Upper lobe of left lung (tissue), 6 donors: ENCODE measurements at regions not wholly inside any gene's neighbourhood (a gene's known extent, or its start where the extent isn't known, plus 50 kb on each side); places are given as distances from the start of the nearest gene placed in this dataset.

Source experiments
- ATAC-seq, 2 donors: fragments of 200-7000 bp; cut with Tn5 transposase; one replicate each; pipeline ENCODE4 v1.9.1; 2022; ENCODE audit warnings: mild to moderate bottlenecking in 2 of 2, moderate library complexity in 2 of 2; ENCODE audit not compliant: low FRiP score in 2 of 2
- DNase-seq, 2 donors: peaks; one replicate each; pipeline ENCODE4 v3.0.0-alpha.2; 2019 to 2020
- H3K27ac ChIP-seq, 4 donors: fragments of 200-600 bp; sonication (generic); one replicate each; pipeline ENCODE4 v1.5.1; 2016 to 2019
- H3K27me3 ChIP-seq, 4 donors: fragments of 200-600 bp; sonication (generic); one replicate each; pipeline ENCODE4 v1.5.1; 2017 to 2019
- H3K36me3 ChIP-seq, 4 donors: fragments of 200-600 bp; sonication (generic); one replicate each; pipeline ENCODE4 v1.5.1; 2016 to 2019
- H3K4me1 ChIP-seq, 4 donors: fragments of 200-600 bp; sonication (generic); one replicate each; pipeline ENCODE4 v1.5.1; 2018 to 2019
- H3K4me3 ChIP-seq, 4 donors: fragments of 200-600 bp; sonication (generic); one replicate each; pipeline ENCODE4 v1.5.1; 2017 to 2019; ENCODE audit warnings: mild to moderate bottlenecking in 2 of 4, moderate library complexity in 1 of 4
- H3K9me3 ChIP-seq, 4 donors: fragments of 200-600 bp; sonication (generic); one replicate each; pipeline ENCODE4 v1.5.1; 2018 to 2019
- CTCF ChIP-seq, 6 experiments: fragments of 450-650 bp in 4 of 6; fragments of 200-600 bp in 2 of 6; sonication (generic) in 2 of 6; IDR thresholded peaks; one replicate each; pipeline ENCODE4 v1.5.1; 2016 to 2019; ENCODE audit warnings: antibody characterized with exemption in 6 of 6
- EP300 ChIP-seq, 4 donors: sonication (generic); formaldehyde crosslinking; IDR thresholded peaks; one replicate each; pipeline ENCODE4 v1.5.1; 2017; ENCODE audit warnings: antibody characterized with exemption in 4 of 4, control low read depth in 2 of 4
- POLR2A ChIP-seq, 4 donors: fragments of 450-650 bp; IDR thresholded peaks; one replicate each; pipeline ENCODE4 v1.5.1; 2016 to 2017; ENCODE audit warnings: antibody characterized with exemption in 4 of 4, mild to moderate bottlenecking in 2 of 4
- POLR2AphosphoS5 ChIP-seq, 2 donors: sonication (generic); formaldehyde crosslinking; IDR thresholded peaks; one replicate each; pipeline ENCODE4 v1.5.1; 2017; ENCODE audit warnings: antibody characterized with exemption in 2 of 2
- WGBS, 2 donors: methylation state at CpG; one replicate each; pipeline ENCODE4 v1.1.5; 2017 to 2018; 5-methylcytosine and 5-hydroxymethylcytosine counted together
- donor health status: DM: no; HTN: no; CAD: no; lungs with moderate emphysema.
- donor health status: DM: no; HTN: yes; CAD: no; lungs with severe emphysema.

- TF ChIP-seq CTCF (IDR thresholded peaks at IDR 0.05) (no peak), POLR2AphosphoS5 (IDR thresholded peaks at IDR 0.05) (no peak), EP300 (IDR thresholded peaks at IDR 0.05) (no peak), POLR2A (IDR thresholded peaks at IDR 0.05) (no peak)
- no peak for DNase-seq
Observed at GRCh38 chr16:86637744-86638143, 59.4 kb downstream of the FOXL1 start.

GRCh38 chr16:86638642-86639041 is 60.3 kb downstream of the FOXL1 start:
- DNase-seq (no peak), ATAC-seq (peak in 1 of 2 donors; percentile 38)
- no peak overlapping the region for H3K27ac ChIP-seq
- H3K4me1 ChIP-seq = no peaks in the 10 kb centered on the region
- TF ChIP-seq EP300 (IDR thresholded peaks at IDR 0.05) (no peak), POLR2A (IDR thresholded peaks at IDR 0.05) (no peak), POLR2AphosphoS5 (IDR thresholded peaks at IDR 0.05) (no peak), CTCF (IDR thresholded peaks at IDR 0.05) (no peak)
- no peak overlapping the region for H3K4me3 ChIP-seq
- no peaks in the 10 kb centered on the region for H3K36me3 ChIP-seq
- H3K9me3 ChIP-seq = no peaks in the 10 kb centered on the region
- 84 to 90% methylated on average over 10 of the region's 10 CpGs for WGBS, 2 donors
- peaks cover 0 to 5% (median 0%) of the 10 kb centered on the region in 4 donors for H3K27me3 ChIP-seq

More at GRCh38 chr16:86637744-86638143, 59.4 kb downstream of the FOXL1 start:
- Histone ChIP-seq H3K36me3 (no peaks in the 10 kb centered on the region), H3K9me3 (no peaks in the 10 kb centered on the region), H3K27ac (no peak overlapping the region), H3K27me3 (peaks cover 0 to 5% (median 0%) of the 10 kb centered on the region in 4 donors), H3K4me1 (no peaks in the 10 kb centered on the region), H3K4me3 (no peak overlapping the region)
- WGBS, 2 donors = 67 to 81% methylated on average over 2 of the region's 2 CpGs
- ATAC-seq = no peak

GRCh38 chr16:86639354-86639753 is 61.0 kb downstream of the FOXL1 start:
- no peak for ATAC-seq
- no peak overlapping the region for H3K27ac ChIP-seq
- H3K27me3 ChIP-seq = peaks cover 0 to 5% (median 0%) of the 10 kb centered on the region in 4 donors
- no peaks in the 10 kb centered on the region for H3K4me1 ChIP-seq
- H3K9me3 ChIP-seq = no peaks in the 10 kb centered on the region
- 81 to 84% methylated on average over 8 to 12 of the region's 12 CpGs for WGBS, 2 donors
- no peak for DNase-seq
- H3K4me3 ChIP-seq = no peak overlapping the region
- no peaks in the 10 kb centered on the region for H3K36me3 ChIP-seq
- TF ChIP-seq POLR2A (IDR thresholded peaks at IDR 0.05) (no peak), CTCF (IDR thresholded peaks at IDR 0.05) (no peak), POLR2AphosphoS5 (IDR thresholded peaks at IDR 0.05) (no peak), EP300 (IDR thresholded peaks at IDR 0.05) (no peak)

GRCh38 chr16:86640265-86640843 is 62.0 kb downstream of the FOXL1 start:
- H3K4me1 ChIP-seq = no peaks in the 10 kb centered on the region
- peaks cover 0 to 5% (median 0%) of the 10 kb centered on the region in 4 donors for H3K27me3 ChIP-seq
- DNase-seq (no peak), ATAC-seq (no peak)
- no peak overlapping the region for H3K4me3 ChIP-seq
- no peaks in the 10 kb centered on the region for H3K36me3 ChIP-seq
- no peaks in the 10 kb centered on the region for H3K9me3 ChIP-seq
- no peak for TF ChIP-seq CTCF (IDR thresholded peaks at IDR 0.05)
- no peak for TF ChIP-seq POLR2A (IDR thresholded peaks at IDR 0.05)
- TF ChIP-seq EP300 (IDR thresholded peaks at IDR 0.05) = no peak
- no peak for TF ChIP-seq POLR2AphosphoS5 (IDR thresholded peaks at IDR 0.05)
- WGBS, 2 donors = 61 to 84% methylated on average over 11 to 13 of the region's 13 CpGs
- H3K27ac ChIP-seq = no peak overlapping the region

GRCh38 chr16:86642087-86642486 is 63.7 kb downstream of the FOXL1 start:
- DNase-seq (no peak), ATAC-seq (no peak)
- no peak for TF ChIP-seq CTCF (IDR thresholded peaks at IDR 0.05)
- TF ChIP-seq EP300 (IDR thresholded peaks at IDR 0.05) = no peak
- TF ChIP-seq POLR2AphosphoS5 (IDR thresholded peaks at IDR 0.05) = no peak
- no peak for TF ChIP-seq POLR2A (IDR thresholded peaks at IDR 0.05)
- H3K9me3 ChIP-seq = peaks cover 0 to 3% (median 0%) of the 10 kb centered on the region in 4 donors
- peaks cover 0 to 4% (median 0%) of the 10 kb centered on the region in 4 donors for H3K27me3 ChIP-seq
- H3K4me1 ChIP-seq = no peaks in the 10 kb centered on the region
- H3K4me3 ChIP-seq = no peak overlapping the region
- no peaks in the 10 kb centered on the region for H3K36me3 ChIP-seq
- WGBS, 2 donors = 93 to 100% methylated on average over 1 of the region's 1 CpG
- H3K27ac ChIP-seq = no peak overlapping the region
